ENCODE measurements at regions not wholly inside any gene's neighbourhood (a gene's known extent, or its start where the extent isn't known, plus 50 kb on each side); places are given as distances from the start of the nearest gene placed in this dataset.

- Histone ChIP-seq H3K4me1 (peaks cover 0 to 27% (median 0%) of the 10 kb centered on the region in 4 donors), H3K36me3 (no peaks in the 10 kb centered on the region), H3K9me3 (no peaks in the 10 kb centered on the region), H3K27ac (no peak overlapping the region), H3K4me3 (no peak overlapping the region), H3K27me3 (no peaks in the 10 kb centered on the region)
- 39% methylated on average over 2 of the region's 2 CpGs for whole genome bisulfite sequencing (ENCODE audit: insufficient coverage, low coverage, low lambda C conversion rate, missing lambda C conversion rate)
- peak in 1 of 4 donors; percentile 35 for ATAC-seq
- intact Hi-C loops (cut with DNase I): no loop called here
- TF ChIP-seq POLR2A (IDR thresholded peaks at IDR 0.05): no peak
- TF ChIP-seq CTCF (IDR thresholded peaks at IDR 0.05): no peak
- DNase-seq: no peak
These were observed 55.7 kb upstream of the ABCC4 start for GRCh38 chr13:95356916-95357315.

- Histone ChIP-seq H3K27ac (no peak overlapping the region), H3K4me3 (no peak overlapping the region), H3K27me3 (no peaks in the 10 kb centered on the region), H3K36me3 (no peaks in the 10 kb centered on the region), H3K4me1 (peaks cover 0 to 27% (median 0%) of the 10 kb centered on the region in 4 donors), H3K9me3 (no peaks in the 10 kb centered on the region)
- no peak for TF ChIP-seq CTCF (IDR thresholded peaks at IDR 0.05)
- TF ChIP-seq POLR2A (IDR thresholded peaks at IDR 0.05): no peak
- WGBS (ENCODE audit: insufficient coverage, low coverage, low lambda C conversion rate, missing lambda C conversion rate): 76% methylated on average over 3 of the region's 4 CpGs
- intact Hi-C loops (cut with DNase I): no loop called here
- DNase-seq: no peak
- no peak for ATAC-seq
These were observed 56.6 kb upstream of the ABCC4 start for GRCh38 chr13:95357875-95358274.

- no peak for ATAC-seq
- H3K4me1 ChIP-seq: peaks cover 0 to 15% (median 0%) of the 10 kb centered on the region in 4 donors
- WGBS (ENCODE audit: insufficient coverage, low coverage, low lambda C conversion rate, missing lambda C conversion rate): 52% methylated on average over 3 of the region's 3 CpGs
- H3K27ac ChIP-seq: no peak overlapping the region
- no peaks in the 10 kb centered on the region for H3K36me3 ChIP-seq
- no peaks in the 10 kb centered on the region for H3K27me3 ChIP-seq
- intact Hi-C loops (cut with DNase I): no loop called here
- no peak for TF ChIP-seq POLR2A (IDR thresholded peaks at IDR 0.05)
- no peak overlapping the region for H3K4me3 ChIP-seq
- H3K9me3 ChIP-seq: no peaks in the 10 kb centered on the region
- DNase-seq: no peak
These were observed 58.8 kb upstream of the ABCC4 start for GRCh38 chr13:95360052-95360451.

- intact Hi-C loops (cut with DNase I): no loop called here
- Histone ChIP-seq H3K4me3 (no peak overlapping the region), H3K9me3 (no peaks in the 10 kb centered on the region), H3K27me3 (no peaks in the 10 kb centered on the region), H3K4me1 (peaks cover 0 to 10% (median 0%) of the 10 kb centered on the region in 4 donors), H3K27ac (no peak overlapping the region), H3K36me3 (no peaks in the 10 kb centered on the region)
- 78% methylated on average over 5 of the region's 9 CpGs for WGBS (ENCODE audit: insufficient coverage, low coverage, low lambda C conversion rate, missing lambda C conversion rate)
- ATAC-seq (no peak), DNase-seq (no peak)
- TF ChIP-seq CTCF (IDR thresholded peaks at IDR 0.05) (no peak), POLR2A (IDR thresholded peaks at IDR 0.05) (no peak)
These were observed 59.3 kb upstream of the ABCC4 start for GRCh38 chr13:95360464-95361097.

GRCh38 chr13:95361686-95362085 lies 60.4 kb upstream of the ABCC4 start:
- no peak overlapping the region for H3K27ac ChIP-seq
- TF ChIP-seq CTCF (IDR thresholded peaks at IDR 0.05): no peak
- TF ChIP-seq POLR2A (IDR thresholded peaks at IDR 0.05): no peak
- 43% methylated on average over 3 of the region's 3 CpGs for WGBS (ENCODE audit: insufficient coverage, low coverage, low lambda C conversion rate, missing lambda C conversion rate)
- ATAC-seq (no peak), DNase-seq (no peak)
- peaks cover 0 to 6% (median 0%) of the 10 kb centered on the region in 4 donors for H3K4me1 ChIP-seq
- H3K4me3 ChIP-seq: no peak overlapping the region
- no peaks in the 10 kb centered on the region for H3K27me3 ChIP-seq
- intact Hi-C loops (cut with DNase I): no loop called here
- no peaks in the 10 kb centered on the region for H3K9me3 ChIP-seq
- no peaks in the 10 kb centered on the region for H3K36me3 ChIP-seq

Measured in right lobe of liver (tissue), 6 donors.